HAP-1 (cell line): ENCODE measurements at regions not wholly inside any gene's neighbourhood (a gene's known extent, or its start where the extent isn't known, plus 50 kb on each side); places are given as distances from the start of the nearest gene placed in this dataset.
A peak's percentile ranks its signal among the peaks of the same experiment; 100 is the strongest.

ENCODE experiments used
- DNase-seq, 2 experiments: peaks; one replicate each; pipeline ENCODE4 v3.0.0-alpha.2; 2016 to 2020; ENCODE audit warnings: low spot score in 2 of 2
- H3K27me3 ChIP-seq: fragments of 250-450 bp; sonication (Bioruptor Pico); 2 replicates; pipeline ENCODE4 v1.5.1; 2020; ENCODE audit warnings: low read depth, mild to moderate bottlenecking, moderate library complexity
- H3K36me3 ChIP-seq: fragments of 250-450 bp; sonication (Bioruptor Pico); replicated peaks from 2 replicates; pipeline ENCODE4 v1.5.1; 2020; ENCODE audit warnings: mild to moderate bottlenecking
- H3K4me1 ChIP-seq: fragments of 250-450 bp; sonication (Bioruptor Pico); 2 replicates; pipeline ENCODE4 v1.5.1; 2020; ENCODE audit warnings: mild to moderate bottlenecking
- H3K4me3 ChIP-seq: fragments of 250-450 bp; sonication (Bioruptor Pico); 2 replicates; pipeline ENCODE4 v1.5.1; 2020; ENCODE audit warnings: mild to moderate bottlenecking, moderate library complexity
- H3K9me3 ChIP-seq: fragments of 250-450 bp; sonication (Bioruptor Pico); 2 replicates; pipeline ENCODE4 v1.5.1; 2020; ENCODE audit warnings: mild to moderate bottlenecking, moderate library complexity
- in situ Hi-C: fragments of 300-500 bp; cut with MboI; formaldehyde crosslinking; loops from 3 replicates; pipeline ENCODE4 v1.14.3; 2020; ENCODE audit warnings: low sequenced_read_pairs, inconsistent platforms, mixed read lengths

GRCh38 chr10:106440355-106440754 lies 724.2 kb downstream of the SORCS1 start:
- H3K4me3 ChIP-seq = no peak overlapping the region
- in situ Hi-C loops = no loop called here
- H3K27me3 ChIP-seq = no peaks in the 10 kb centered on the region
- DNase-seq = no peak
- H3K9me3 ChIP-seq = no peaks in the 10 kb centered on the region
- no peaks in the 10 kb centered on the region for H3K4me1 ChIP-seq
- no peaks in the 10 kb centered on the region for H3K36me3 ChIP-seq

- DNase-seq = no peak
- H3K36me3 ChIP-seq = no peaks in the 10 kb centered on the region
- in situ Hi-C loops = no loop called here
- H3K27me3 ChIP-seq = no peaks in the 10 kb centered on the region
- H3K4me3 ChIP-seq = no peak overlapping the region
- H3K9me3 ChIP-seq = no peaks in the 10 kb centered on the region
- no peaks in the 10 kb centered on the region for H3K4me1 ChIP-seq
These were observed 725.1 kb downstream of the SORCS1 start for GRCh38 chr10:106439366-106439765.

GRCh38 chr10:106438386-106438785 lies 726.1 kb downstream of the SORCS1 start:
- H3K4me1 ChIP-seq = no peaks in the 10 kb centered on the region
- no peak for DNase-seq
- H3K4me3 ChIP-seq = no peak overlapping the region
- no peaks in the 10 kb centered on the region for H3K36me3 ChIP-seq
- H3K27me3 ChIP-seq = no peaks in the 10 kb centered on the region
- in situ Hi-C loops = no loop called here
- no peaks in the 10 kb centered on the region for H3K9me3 ChIP-seq

- in situ Hi-C loops = no loop called here
- Histone ChIP-seq H3K4me3 (no peak overlapping the region), H3K9me3 (no peaks in the 10 kb centered on the region), H3K36me3 (no peaks in the 10 kb centered on the region), H3K27me3 (no peaks in the 10 kb centered on the region), H3K4me1 (no peaks in the 10 kb centered on the region)
- DNase-seq = no peak
These were observed 728.3 kb downstream of the SORCS1 start for GRCh38 chr10:106436123-106436715.

- no peak overlapping the region for H3K4me3 ChIP-seq
- no peaks in the 10 kb centered on the region for H3K4me1 ChIP-seq
- H3K9me3 ChIP-seq = no peaks in the 10 kb centered on the region
- no peak for DNase-seq
- no peaks in the 10 kb centered on the region for H3K27me3 ChIP-seq
- in situ Hi-C loops = no loop called here
- no peaks in the 10 kb centered on the region for H3K36me3 ChIP-seq
These were observed 729.4 kb downstream of the SORCS1 start for GRCh38 chr10:106435081-106435480.

- H3K9me3 ChIP-seq = no peaks in the 10 kb centered on the region
- no peaks in the 10 kb centered on the region for H3K27me3 ChIP-seq
- DNase-seq = no peak
- H3K36me3 ChIP-seq = no peaks in the 10 kb centered on the region
- in situ Hi-C loops = no loop called here
- H3K4me3 ChIP-seq = no peak overlapping the region
- no peaks in the 10 kb centered on the region for H3K4me1 ChIP-seq
These were observed 739.5 kb downstream of the SORCS1 start for GRCh38 chr10:106424981-106425380.

GRCh38 chr10:106424054-106424453 lies 740.5 kb downstream of the SORCS1 start:
- Histone ChIP-seq H3K27me3 (no peaks in the 10 kb centered on the region), H3K9me3 (no peaks in the 10 kb centered on the region), H3K4me3 (no peak overlapping the region), H3K36me3 (no peaks in the 10 kb centered on the region), H3K4me1 (no peaks in the 10 kb centered on the region)
- DNase-seq = no peak
- in situ Hi-C loops = no loop called here

- in situ Hi-C loops = no loop called here
- no peak overlapping the region for H3K4me3 ChIP-seq
- no peaks in the 10 kb centered on the region for H3K27me3 ChIP-seq
- DNase-seq = no peak
- H3K36me3 ChIP-seq = no peaks in the 10 kb centered on the region
- no peaks in the 10 kb centered on the region for H3K4me1 ChIP-seq
- no peaks in the 10 kb centered on the region for H3K9me3 ChIP-seq
These were observed 754.2 kb downstream of the SORCS1 start for GRCh38 chr10:106410331-106410730.

GRCh38 chr10:106405141-106405540 lies 759.4 kb downstream of the SORCS1 start:
- no peaks in the 10 kb centered on the region for H3K4me1 ChIP-seq
- H3K36me3 ChIP-seq = no peaks in the 10 kb centered on the region
- DNase-seq = no peak
- H3K9me3 ChIP-seq = no peaks in the 10 kb centered on the region
- in situ Hi-C loops = no loop called here
- H3K4me3 ChIP-seq = no peak overlapping the region
- H3K27me3 ChIP-seq = no peaks in the 10 kb centered on the region

- Histone ChIP-seq H3K4me3 (no peak overlapping the region), H3K4me1 (no peaks in the 10 kb centered on the region), H3K36me3 (no peaks in the 10 kb centered on the region), H3K9me3 (no peaks in the 10 kb centered on the region), H3K27me3 (no peaks in the 10 kb centered on the region)
- no peak for DNase-seq
- in situ Hi-C loops = no loop called here
These were observed 762.0 kb downstream of the SORCS1 start for GRCh38 chr10:106402458-106402857.

- Histone ChIP-seq H3K4me1 (no peaks in the 10 kb centered on the region), H3K4me3 (no peak overlapping the region), H3K9me3 (no peaks in the 10 kb centered on the region), H3K27me3 (no peaks in the 10 kb centered on the region), H3K36me3 (no peaks in the 10 kb centered on the region)
- in situ Hi-C loops = no loop called here
- no peak for DNase-seq
These were observed 762.5 kb downstream of the SORCS1 start for GRCh38 chr10:106401967-106402366.

- peak in 1 of 2 experiments; percentile 2 for DNase-seq
- no peaks in the 10 kb centered on the region for H3K36me3 ChIP-seq
- in situ Hi-C loops = no loop called here
- H3K4me1 ChIP-seq = no peaks in the 10 kb centered on the region
- no peak overlapping the region for H3K4me3 ChIP-seq
- no peaks in the 10 kb centered on the region for H3K27me3 ChIP-seq
- no peaks in the 10 kb centered on the region for H3K9me3 ChIP-seq
These were observed 763.3 kb downstream of the SORCS1 start for GRCh38 chr10:106401161-106401560.

- no peak for DNase-seq
- H3K4me3 ChIP-seq = no peak overlapping the region
- in situ Hi-C loops = no loop called here
- no peaks in the 10 kb centered on the region for H3K4me1 ChIP-seq
- no peaks in the 10 kb centered on the region for H3K9me3 ChIP-seq
- H3K27me3 ChIP-seq = no peaks in the 10 kb centered on the region
- H3K36me3 ChIP-seq = no peaks in the 10 kb centered on the region
These were observed 765.4 kb downstream of the SORCS1 start for GRCh38 chr10:106399112-106399511.

GRCh38 chr10:106396192-106396591 lies 768.3 kb downstream of the SORCS1 start:
- in situ Hi-C loops = no loop called here
- H3K36me3 ChIP-seq = no peaks in the 10 kb centered on the region
- no peaks in the 10 kb centered on the region for H3K27me3 ChIP-seq
- no peaks in the 10 kb centered on the region for H3K9me3 ChIP-seq
- no peak overlapping the region for H3K4me3 ChIP-seq
- no peak for DNase-seq
- no peaks in the 10 kb centered on the region for H3K4me1 ChIP-seq

- no peaks in the 10 kb centered on the region for H3K4me1 ChIP-seq
- in situ Hi-C loops = no loop called here
- no peaks in the 10 kb centered on the region for H3K36me3 ChIP-seq
- H3K27me3 ChIP-seq = no peaks in the 10 kb centered on the region
- no peaks in the 10 kb centered on the region for H3K9me3 ChIP-seq
- no peak for DNase-seq
- no peak overlapping the region for H3K4me3 ChIP-seq
These were observed 769.3 kb downstream of the SORCS1 start for GRCh38 chr10:106395041-106395749.
